Erythroblast (primary cell): ENCODE measurements at regions not wholly inside any gene's neighbourhood (a gene's known extent, or its start where the extent isn't known, plus 50 kb on each side); places are given as distances from the start of the nearest gene placed in this dataset.

Source experiments
- GATA1 ChIP-seq: IDR thresholded peaks from 2 replicates; pipeline ENCODE4 v1.6.1; 2011; ENCODE audit warnings: low read depth, mild to moderate bottlenecking, control low read depth, low read length, moderate library complexity
- POLR2A ChIP-seq: IDR thresholded peaks from 2 replicates; pipeline ENCODE4 v1.6.1; 2011; ENCODE audit warnings: mild to moderate bottlenecking, low read length

- TF ChIP-seq POLR2A (no peak), GATA1 (no peak)
Observed at GRCh38 chr3:161781381-161781780, 284.8 kb downstream of the OTOL1 start.
